ENCODE measurements at regions not wholly inside any gene's neighbourhood (a gene's known extent, or its start where the extent isn't known, plus 50 kb on each side); places are given as distances from the start of the nearest gene placed in this dataset.

DNA sequence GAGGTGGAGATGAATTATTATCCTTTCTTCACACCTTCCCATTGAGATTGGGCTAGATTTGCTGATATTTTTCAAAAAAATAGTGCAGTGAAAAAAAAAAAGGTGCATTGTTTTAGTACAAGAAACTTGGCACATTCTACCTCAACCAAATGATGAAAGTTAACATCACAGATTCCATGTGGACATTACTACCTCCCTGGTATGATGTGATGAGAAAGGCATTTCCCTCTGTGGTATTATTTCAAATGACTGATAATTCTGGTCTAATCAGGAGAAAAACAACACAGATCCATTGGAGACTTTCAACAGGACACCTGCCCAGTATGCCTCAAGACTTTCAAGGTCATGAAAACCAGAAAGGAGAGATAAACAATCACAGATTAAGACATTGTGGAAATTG is 313.4 kb downstream of the BCHE start:
- TF ChIP-seq POLR2A (IDR thresholded peaks at IDR 0.05) (no peak), CTCF (IDR thresholded peaks at IDR 0.05) (no peak)

All from prostate gland (tissue), 2 donors.